ENCODE measurements at regions not wholly inside any gene's neighbourhood (a gene's known extent, or its start where the extent isn't known, plus 50 kb on each side); places are given as distances from the start of the nearest gene placed in this dataset.

DNA sequence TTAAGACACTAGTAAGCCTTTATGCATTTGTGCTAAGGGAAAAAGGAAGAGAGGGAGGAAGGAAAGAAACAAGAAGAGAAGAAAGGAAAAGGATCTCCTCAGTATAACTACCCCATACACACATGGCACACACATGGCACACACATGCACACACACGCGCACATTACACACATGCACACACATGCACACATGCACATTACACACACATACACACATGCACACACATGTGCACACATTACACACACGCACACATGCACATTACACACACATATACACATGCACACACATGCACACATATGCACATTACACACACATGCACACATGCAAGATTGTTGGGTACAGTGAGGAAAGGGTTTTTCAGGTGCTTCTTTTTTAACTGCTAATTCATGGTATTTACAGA is 311.2 kb downstream of the SKIDA1 start:
- TF ChIP-seq, protein P1, sequence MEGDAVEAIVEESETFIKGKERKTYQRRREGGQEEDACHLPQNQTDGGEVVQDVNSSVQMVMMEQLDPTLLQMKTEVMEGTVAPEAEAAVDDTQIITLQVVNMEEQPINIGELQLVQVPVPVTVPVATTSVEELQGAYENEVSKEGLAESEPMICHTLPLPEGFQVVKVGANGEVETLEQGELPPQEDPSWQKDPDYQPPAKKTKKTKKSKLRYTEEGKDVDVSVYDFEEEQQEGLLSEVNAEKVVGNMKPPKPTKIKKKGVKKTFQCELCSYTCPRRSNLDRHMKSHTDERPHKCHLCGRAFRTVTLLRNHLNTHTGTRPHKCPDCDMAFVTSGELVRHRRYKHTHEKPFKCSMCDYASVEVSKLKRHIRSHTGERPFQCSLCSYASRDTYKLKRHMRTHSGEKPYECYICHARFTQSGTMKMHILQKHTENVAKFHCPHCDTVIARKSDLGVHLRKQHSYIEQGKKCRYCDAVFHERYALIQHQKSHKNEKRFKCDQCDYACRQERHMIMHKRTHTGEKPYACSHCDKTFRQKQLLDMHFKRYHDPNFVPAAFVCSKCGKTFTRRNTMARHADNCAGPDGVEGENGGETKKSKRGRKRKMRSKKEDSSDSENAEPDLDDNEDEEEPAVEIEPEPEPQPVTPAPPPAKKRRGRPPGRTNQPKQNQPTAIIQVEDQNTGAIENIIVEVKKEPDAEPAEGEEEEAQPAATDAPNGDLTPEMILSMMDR (conservative IDR thresholded peaks at IDR 0.05): no peak
- no peak for TF ChIP-seq EZH2 (IDR thresholded peaks at IDR 0.05; ENCODE audit: low read depth)
